GM19193 (cell line): ENCODE measurements at regions not wholly inside any gene's neighbourhood (a gene's known extent, or its start where the extent isn't known, plus 50 kb on each side); places are given as distances from the start of the nearest gene placed in this dataset.

Experiments used
- POLR2A ChIP-seq: IDR thresholded peaks from 4 replicates; pipeline ENCODE4 v1.6.1; 2011; ENCODE audit not compliant: insufficient read depth, insufficient read length; ENCODE audit errors: extremely low read depth

DNA sequence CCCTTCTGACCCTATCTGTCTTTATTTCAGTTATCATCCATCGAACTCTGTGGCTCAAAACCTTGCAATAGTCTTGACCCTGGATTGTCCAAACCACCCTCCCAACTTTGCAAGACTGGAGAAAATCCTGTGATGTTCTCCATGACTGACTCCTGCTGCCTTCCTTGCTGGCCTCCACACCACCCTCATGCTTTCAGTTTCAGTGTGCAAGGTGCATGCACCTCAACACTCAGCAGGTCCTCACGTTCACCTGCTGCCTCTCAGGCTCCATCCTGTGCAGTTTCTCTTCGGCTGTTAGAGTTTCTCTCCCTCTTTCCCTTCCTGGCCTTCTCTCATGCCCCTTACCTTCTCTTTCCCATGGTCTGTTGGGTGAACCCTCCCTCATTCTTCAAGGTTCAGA lies 59.4 kb upstream of the ASIC2 start:
- TF ChIP-seq POLR2A = no peak

DNA sequence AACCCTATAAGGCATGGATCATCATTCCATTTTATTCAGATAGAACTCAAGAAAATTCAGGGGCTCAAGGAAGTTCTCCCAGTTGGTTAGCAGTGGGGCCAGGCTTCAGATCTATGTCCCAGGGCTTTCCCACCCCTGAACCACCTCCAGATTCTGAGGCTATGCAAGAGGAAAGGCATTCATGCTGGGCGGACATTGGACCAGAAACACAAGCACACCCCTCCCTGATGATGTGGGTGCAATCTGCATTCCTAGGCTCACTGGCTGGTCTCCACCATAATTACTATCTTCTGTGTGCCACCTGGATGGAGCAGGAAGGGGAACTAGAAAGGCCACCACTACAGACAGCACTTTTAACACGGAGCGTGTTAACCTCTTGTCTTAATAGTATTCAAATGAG lies 63.2 kb upstream of the ASIC2 start:
- TF ChIP-seq POLR2A = no peak

DNA sequence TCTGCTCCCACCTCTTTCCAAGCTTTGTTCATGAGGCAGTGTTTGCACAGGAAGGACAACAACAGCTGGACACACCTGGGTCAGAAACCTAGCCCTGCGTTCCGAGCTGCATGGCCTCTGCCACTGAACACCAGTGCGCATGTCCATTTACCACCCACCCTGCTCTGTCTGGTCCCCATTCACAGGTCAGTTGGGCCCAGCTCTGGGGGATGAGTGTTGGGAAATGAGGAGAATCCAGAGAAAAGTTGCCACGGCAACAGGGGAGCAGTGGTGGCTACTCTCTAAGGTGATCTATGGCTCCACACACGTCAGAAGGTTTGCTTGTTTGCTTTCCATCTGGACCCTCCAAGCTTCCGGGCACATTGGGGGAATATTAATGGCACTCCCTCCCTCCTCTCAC lies 70.4 kb upstream of the ASIC2 start:
- no peak for TF ChIP-seq POLR2A

DNA sequence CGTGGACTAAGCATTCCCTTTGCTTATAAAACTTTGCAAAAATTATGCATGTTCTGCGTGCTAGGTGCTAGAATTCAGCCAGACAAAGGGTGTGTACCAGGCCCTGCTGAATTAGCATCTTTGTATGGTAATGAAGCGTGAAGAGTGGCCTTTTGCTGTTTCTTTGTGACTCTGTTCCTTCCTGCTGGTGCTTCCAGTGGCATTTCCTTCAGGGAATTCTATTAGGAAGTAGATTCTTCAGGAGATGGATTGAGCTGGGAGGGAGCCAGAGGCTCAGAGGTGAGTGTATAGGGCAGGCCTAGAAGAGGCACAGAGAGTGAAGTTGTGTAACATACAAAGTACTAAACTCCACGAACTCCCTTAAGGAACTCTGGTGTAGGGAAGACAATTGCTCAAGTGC lies 73.9 kb upstream of the ASIC2 start:
- no peak for TF ChIP-seq POLR2A

DNA sequence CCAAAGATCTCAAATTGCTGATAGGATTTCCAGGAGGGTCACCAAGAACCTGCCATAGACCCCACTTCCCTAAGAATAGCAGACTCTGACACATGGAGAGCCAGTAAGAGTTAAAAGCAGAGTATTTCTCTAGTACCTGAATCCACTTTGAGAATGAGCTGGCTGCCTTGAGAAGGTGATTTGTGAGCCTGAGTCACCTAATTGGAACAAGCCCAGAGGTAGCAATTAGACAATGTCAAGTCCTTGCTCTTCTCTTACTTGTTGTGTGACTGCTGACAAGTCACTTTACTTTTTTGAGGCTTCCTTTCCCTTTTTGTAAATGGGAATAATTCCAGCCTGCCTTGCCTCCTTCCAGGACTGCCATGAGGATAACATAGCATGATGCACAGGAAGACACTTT lies 76.1 kb upstream of the ASIC2 start:
- no peak for TF ChIP-seq POLR2A

DNA sequence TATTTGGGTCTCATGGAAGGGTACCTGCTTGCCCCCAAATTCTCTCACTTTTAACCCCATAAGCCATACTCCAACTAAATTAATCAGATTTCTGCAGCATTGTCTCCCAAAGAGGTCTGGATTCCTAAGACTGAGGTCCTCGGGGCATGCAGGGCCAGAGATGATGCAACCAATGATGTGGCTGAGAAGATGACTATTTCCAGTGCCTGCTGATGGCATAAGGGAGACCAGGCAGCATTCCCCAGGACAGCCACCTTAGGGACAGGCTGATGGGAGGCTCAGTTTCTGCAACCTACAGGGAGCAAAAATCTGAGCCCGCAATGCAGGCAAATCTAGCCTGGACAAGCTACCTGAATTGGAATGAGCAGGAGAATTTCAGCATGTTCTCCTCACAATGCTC lies 76.8 kb upstream of the ASIC2 start:
- TF ChIP-seq POLR2A = no peak

DNA sequence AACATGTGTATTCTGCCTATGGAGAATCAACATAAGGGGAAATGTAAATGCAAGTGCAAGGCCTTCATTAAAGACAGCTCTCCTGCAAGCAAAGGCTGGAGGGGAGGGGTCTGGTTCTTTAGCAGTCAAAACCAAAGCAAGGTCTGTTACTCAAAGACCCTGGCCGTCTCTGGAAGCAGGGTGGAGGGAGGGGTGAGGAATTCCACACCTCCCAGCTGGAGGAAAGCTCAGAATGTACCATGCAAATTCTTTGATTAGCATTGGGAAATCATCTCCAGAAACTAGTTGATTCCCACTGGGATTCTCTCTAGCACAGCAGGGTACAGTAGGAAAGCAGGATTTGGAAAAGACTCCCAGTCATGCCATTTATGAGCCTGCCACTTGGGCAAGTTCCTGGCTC lies 77.3 kb upstream of the ASIC2 start:
- no peak for TF ChIP-seq POLR2A

DNA sequence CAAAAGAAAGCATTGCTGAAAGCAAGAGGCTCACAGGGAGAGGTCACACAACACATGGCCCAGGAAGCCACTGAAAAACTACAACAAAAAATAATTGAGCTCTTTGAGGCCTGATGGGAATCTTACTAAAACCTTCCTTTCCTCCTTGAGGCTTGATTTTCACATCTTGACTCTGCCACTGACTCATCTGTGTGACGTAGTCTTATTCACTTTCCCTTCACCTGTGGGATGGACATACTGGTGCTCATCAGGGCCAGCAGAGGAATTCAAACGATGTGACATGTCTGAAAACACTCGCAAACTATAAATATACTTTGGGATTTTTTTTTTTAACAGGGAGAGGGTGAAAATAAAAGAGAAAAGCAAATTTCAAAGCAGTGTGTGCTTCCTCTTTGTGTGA lies 78.3 kb upstream of the ASIC2 start:
- TF ChIP-seq POLR2A = no peak

DNA sequence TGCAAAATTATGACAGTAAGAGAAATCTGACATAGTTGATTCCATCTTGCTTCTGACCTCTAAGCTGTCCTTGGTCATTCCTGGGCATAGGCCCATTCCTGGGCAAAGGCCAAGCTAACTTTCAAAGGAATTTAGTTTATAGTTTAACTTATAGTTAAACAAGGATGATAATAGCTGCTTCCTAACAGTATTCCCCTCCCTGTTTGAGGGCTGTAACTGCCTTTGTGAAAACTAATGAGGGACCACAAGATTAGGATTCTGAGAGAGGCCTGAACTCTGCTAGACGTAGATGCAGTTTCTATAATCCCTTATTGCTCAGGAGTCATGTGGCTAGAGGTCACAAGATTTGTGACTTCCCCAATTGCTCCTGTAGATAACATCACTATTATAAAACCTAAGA lies 80.2 kb upstream of the ASIC2 start:
- no peak for TF ChIP-seq POLR2A

DNA sequence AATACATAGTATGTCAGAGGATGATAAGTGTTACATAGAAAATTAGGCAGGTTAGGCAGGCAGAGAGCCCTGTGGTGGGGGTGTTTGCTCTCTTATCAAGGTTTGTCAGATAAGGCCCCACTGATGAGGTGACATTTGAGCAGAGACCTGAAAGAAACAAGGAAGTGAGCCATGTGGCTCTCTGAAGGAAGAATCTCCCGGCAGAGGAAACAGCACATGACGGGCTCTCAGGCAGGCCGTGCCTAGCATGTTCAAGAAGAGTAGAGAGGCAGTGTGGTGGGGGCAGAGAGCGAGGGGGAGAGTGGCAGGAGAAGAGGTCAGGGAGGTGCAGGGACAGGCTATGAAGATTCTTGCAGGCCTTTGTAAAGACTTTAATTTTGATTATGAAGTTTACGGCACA lies 82.0 kb upstream of the ASIC2 start:
- no peak for TF ChIP-seq POLR2A

DNA sequence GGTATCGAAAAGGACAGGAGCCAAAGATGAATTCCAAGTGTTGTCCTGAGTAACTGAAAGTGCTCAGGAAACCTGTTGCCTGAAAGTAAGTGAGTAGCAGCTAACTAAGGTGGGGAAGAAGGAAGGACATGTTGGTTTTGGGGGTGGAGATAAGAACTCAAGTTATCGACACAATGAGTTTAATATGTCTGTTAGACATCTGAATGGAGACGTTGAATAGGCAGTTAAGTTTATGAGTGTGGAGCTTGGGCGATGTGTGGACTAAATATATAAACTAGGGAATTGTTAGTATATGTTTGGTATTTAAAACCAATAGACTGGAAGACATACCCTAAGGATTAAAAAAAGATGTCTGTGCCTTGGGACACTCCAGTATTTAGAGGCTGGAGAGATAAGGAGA lies 82.7 kb upstream of the ASIC2 start:
- no peak for TF ChIP-seq POLR2A

DNA sequence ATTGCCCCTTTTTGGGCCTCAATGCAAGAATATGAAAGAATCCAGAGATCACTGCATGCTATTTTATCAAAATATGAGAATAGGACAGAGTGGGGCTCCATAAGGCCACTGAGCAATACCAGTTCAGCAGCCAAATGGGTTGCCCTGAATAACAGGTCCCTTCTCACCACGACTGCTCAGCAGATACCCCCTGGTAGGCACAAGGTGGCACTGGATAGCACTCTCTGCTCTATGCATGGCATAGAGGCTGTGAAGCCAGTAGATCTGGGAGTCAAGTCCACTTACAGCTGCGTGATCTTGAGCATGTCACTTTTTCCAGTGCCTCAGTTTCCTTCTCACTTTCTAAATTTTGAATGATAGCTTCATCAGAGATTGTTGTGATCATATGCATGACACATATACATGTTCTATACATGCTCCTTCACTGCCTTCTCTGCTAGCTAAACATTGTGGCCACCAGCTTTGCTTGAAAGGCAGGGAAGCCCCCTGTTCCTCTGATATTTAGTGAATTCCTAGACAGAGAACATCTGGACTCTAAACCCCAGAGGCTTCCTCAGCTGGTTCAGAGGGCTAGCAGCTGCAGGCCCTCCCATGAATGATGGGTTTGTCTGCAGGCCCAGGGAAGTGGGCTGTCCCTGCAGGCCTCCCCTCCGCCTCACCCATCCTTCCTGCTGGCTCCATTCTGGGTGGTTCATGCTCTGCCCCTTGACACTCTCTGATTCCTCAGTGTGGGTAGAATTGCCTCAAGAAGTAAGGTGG lies 84.9 kb upstream of the ASIC2 start:
- no peak for TF ChIP-seq POLR2A

DNA sequence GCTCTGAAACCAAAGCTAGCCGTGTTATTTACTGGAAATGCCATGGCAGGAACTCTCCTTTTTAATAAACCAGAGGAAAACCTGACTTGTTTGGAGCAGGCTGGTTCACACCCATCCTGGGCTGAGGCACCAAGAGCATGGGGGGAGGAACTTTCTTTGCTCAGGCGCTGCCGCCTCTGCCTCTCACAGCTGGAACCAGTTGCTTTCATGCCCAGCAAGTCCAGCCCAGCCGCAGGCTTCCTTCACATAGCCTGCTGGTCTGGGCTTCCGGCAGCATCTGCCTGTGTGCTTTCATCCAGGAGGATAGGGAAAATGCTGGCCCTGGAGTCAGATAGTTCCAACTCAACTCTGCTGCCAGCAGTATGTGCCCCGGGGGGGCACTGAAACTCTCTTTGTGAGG lies 88.1 kb upstream of the ASIC2 start:
- TF ChIP-seq POLR2A = no peak

DNA sequence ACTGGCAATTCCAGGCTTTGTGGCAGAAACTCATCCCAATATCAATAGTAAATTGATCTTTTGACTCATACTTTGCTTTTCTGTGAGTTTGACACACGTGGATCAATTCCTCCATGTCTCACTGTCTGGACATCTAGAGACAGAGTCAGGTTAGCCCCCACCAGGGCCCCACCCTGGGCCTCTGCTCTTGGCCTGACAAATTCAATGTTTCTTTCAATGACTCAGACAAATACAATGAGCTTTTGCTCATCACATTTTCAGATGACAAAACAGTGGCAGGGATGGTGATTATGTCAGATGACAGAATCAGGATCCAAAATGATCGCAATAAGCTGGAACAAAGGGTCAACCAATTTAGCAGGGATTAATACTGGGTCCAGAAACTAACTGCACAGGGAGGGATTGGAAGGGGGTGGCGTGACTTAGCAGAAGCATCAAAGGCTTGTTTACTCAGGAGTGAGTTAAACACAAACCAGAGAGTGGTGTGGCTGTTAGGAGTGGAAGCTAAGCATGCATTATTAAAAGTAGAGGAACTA lies 90.5 kb upstream of the ASIC2 start:
- TF ChIP-seq POLR2A = no peak

DNA sequence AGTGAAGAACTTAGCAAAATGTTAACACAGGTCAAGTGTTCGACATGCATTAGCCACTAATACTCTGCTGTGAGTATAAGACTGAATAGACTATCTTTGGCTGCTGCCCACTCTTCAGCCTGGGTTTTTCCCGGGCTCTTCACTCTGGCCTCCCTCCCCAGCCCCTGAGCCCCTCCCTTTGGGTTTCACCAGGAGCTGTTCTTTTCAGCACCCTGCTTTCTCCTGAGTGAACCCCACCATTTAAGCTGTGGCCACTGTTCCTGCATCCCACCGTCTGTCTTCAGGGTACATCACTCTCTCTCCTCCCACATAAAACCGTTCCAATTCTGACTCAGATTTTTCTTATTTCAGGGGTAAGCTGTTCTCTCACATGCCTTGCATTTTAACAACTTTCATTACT lies 92.0 kb upstream of the ASIC2 start:
- TF ChIP-seq POLR2A = no peak

DNA sequence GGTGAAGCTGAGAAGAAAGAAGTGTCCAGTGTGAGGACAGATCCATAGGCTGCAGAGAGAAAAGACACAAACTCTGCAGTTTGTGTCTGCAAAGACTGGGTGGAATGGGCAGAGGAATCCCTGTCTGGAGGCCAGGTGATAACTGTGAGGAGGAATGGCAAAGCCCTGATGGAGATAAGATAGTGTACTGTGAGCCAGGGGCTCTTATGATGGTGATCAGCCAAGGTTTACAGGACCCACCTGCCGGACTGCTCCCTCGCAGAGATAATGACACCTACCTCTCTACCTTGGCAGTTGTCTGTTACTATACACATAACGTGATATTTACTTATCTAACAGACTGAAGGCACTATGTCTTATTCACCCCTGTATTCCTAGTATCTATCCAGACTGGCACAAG lies 92.6 kb upstream of the ASIC2 start:
- no peak for TF ChIP-seq POLR2A

DNA sequence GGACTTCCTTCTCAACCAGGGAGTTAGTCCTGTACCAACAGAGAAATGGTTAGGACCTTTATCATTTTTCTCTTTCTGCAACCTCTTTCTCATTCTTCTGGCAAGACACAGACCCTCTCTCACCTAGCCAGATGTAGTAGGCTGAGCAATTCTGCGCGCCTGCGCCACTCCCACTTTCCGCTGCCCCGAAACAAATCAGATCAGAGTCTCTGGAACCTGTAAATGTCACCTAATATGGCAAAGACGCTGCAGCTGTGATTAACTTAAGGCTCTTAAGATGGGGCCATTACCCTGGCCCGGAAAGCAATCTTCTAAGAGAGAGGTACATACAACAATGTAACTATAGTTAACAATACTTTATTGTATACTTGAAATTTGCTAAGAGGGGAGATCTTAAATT lies 94.3 kb upstream of the ASIC2 start:
- TF ChIP-seq POLR2A = no peak
